ENCODE measurements at regions not wholly inside any gene's neighbourhood (a gene's known extent, or its start where the extent isn't known, plus 50 kb on each side); places are given as distances from the start of the nearest gene placed in this dataset.

GRCh38 chr9:104247899-104248460 lies 153.9 kb downstream of the SMC2 start:
- TF ChIP-seq, protein P1, sequence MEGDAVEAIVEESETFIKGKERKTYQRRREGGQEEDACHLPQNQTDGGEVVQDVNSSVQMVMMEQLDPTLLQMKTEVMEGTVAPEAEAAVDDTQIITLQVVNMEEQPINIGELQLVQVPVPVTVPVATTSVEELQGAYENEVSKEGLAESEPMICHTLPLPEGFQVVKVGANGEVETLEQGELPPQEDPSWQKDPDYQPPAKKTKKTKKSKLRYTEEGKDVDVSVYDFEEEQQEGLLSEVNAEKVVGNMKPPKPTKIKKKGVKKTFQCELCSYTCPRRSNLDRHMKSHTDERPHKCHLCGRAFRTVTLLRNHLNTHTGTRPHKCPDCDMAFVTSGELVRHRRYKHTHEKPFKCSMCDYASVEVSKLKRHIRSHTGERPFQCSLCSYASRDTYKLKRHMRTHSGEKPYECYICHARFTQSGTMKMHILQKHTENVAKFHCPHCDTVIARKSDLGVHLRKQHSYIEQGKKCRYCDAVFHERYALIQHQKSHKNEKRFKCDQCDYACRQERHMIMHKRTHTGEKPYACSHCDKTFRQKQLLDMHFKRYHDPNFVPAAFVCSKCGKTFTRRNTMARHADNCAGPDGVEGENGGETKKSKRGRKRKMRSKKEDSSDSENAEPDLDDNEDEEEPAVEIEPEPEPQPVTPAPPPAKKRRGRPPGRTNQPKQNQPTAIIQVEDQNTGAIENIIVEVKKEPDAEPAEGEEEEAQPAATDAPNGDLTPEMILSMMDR (IDR thresholded peaks at IDR 0.05), result no peak
- H3K36me3 Mint-ChIP-seq (ENCODE audit: low read depth), result no peaks in the 10 kb centered on the region
- no peaks in the 10 kb centered on the region for H3K27me3 Mint-ChIP-seq (ENCODE audit: insufficient read depth)
- no peak for DNase-seq
- H3K4me3 Mint-ChIP-seq, result no peak overlapping the region
- no peak overlapping the region for H3K27ac Mint-ChIP-seq
- H3K9me3 Mint-ChIP-seq, result peaks cover 9% of the 10 kb centered on the region
- H3K4me1 Mint-ChIP-seq (ENCODE audit: low read depth), result no peaks in the 10 kb centered on the region

GRCh38 chr9:104256031-104256695 lies 162.1 kb downstream of the SMC2 start:
- Mint-ChIP-seq H3K4me3 (no peak overlapping the region), H3K4me1 (ENCODE audit: low read depth) (no peaks in the 10 kb centered on the region), H3K27ac (no peak overlapping the region), H3K36me3 (ENCODE audit: low read depth) (no peaks in the 10 kb centered on the region), H3K9me3 (peaks cover 19% of the 10 kb centered on the region), H3K27me3 (ENCODE audit: insufficient read depth) (peaks cover 2% of the 10 kb centered on the region)
- TF ChIP-seq, protein P1 (IDR thresholded peaks at IDR 0.05), result no peak
- DNase-seq, result no peak

GRCh38 chr9:104256696-104257062 lies 162.6 kb downstream of the SMC2 start:
- Mint-ChIP-seq H3K27ac (no peak overlapping the region), H3K27me3 (ENCODE audit: insufficient read depth) (peaks cover 2% of the 10 kb centered on the region), H3K36me3 (ENCODE audit: low read depth) (no peaks in the 10 kb centered on the region), H3K4me3 (no peak overlapping the region), H3K4me1 (ENCODE audit: low read depth) (no peaks in the 10 kb centered on the region), H3K9me3 (peaks cover 19% of the 10 kb centered on the region)
- TF ChIP-seq, protein P1 (IDR thresholded peaks at IDR 0.05), result no peak
- no peak for DNase-seq

DNA sequence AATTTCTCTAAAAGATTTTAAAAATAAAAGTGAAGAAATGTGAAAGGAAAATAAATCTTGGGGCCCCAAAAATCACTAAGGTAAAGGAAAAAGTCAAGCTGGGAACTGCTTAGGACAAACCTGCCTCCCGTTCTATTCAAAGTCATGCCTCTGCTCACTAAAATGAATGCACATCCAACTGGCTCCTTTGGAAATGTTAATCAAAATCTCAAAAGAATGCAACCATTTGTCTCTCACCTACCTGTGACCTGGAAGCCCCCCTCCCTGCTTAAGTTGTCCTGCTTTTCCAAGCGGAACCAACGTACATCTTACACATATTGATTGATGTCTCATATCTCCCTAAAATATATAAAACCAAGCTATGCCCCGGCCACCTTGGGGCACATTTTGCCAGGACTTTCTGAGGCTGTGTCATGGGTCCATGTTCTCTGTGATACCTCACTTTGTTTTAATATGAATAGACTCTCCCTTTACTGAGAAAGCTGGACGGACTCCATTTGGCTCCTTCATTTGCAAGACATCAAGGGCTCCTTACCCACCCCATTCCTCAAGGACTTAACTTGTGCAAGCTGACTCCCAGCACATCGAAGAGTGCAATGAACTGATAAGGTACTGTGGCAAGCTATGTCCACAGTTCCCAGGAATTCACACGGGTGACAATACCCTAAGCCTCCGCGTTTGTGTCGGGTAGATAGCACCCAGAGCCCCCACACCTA lies 164.3 kb downstream of the SMC2 start:
- no peak for DNase-seq
- no peaks in the 10 kb centered on the region for H3K36me3 Mint-ChIP-seq (ENCODE audit: low read depth)
- no peaks in the 10 kb centered on the region for H3K4me1 Mint-ChIP-seq (ENCODE audit: low read depth)
- TF ChIP-seq, protein P1 (IDR thresholded peaks at IDR 0.05), result no peak
- H3K4me3 Mint-ChIP-seq, result no peak overlapping the region
- H3K27me3 Mint-ChIP-seq (ENCODE audit: insufficient read depth), result peaks cover 2% of the 10 kb centered on the region
- peaks cover 16% of the 10 kb centered on the region; the same call in 1 of the 2 replicates for H3K9me3 Mint-ChIP-seq
- no peak overlapping the region for H3K27ac Mint-ChIP-seq

DNA sequence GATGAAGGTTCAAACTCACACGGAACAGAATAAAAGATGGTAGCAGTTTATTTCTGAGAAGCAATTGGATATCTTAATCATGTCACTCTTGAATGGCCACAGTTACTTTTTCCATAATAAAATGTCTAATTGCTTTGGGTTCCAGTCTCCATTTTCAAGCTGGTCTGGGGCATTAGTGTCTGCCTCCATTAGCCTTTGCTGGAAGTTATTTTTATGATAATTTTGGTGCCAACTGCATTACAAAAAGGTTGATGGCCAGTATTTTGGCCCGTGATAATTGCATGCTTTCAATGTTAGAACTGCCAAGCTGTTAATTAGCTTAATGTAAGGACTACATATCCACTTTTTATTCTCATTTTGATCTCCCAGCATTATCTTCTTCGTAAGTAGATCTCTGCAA lies 165.9 kb downstream of the SMC2 start:
- DNase-seq, result no peak
- no peak overlapping the region for H3K4me3 Mint-ChIP-seq
- H3K36me3 Mint-ChIP-seq (ENCODE audit: low read depth), result no peaks in the 10 kb centered on the region
- no peaks in the 10 kb centered on the region for H3K4me1 Mint-ChIP-seq (ENCODE audit: low read depth)
- H3K27ac Mint-ChIP-seq, result no peak overlapping the region
- peaks cover 2% of the 10 kb centered on the region for H3K27me3 Mint-ChIP-seq (ENCODE audit: insufficient read depth)
- H3K9me3 Mint-ChIP-seq, result peaks cover 17% of the 10 kb centered on the region; the same call in 1 of the 2 replicates
- TF ChIP-seq, protein P1 (IDR thresholded peaks at IDR 0.05), result no peak
